Keratinocyte (primary cell): ENCODE measurements at regions not wholly inside any gene's neighbourhood (a gene's known extent, or its start where the extent isn't known, plus 50 kb on each side); places are given as distances from the start of the nearest gene placed in this dataset.

Experiments used
- DNase-seq: peaks from one replicate; pipeline ENCODE4 v3.0.0-alpha.2; 2011; ENCODE audit warnings: low read depth, missing footprints, low spot score
- FAIRE-seq: peaks from 2 replicates; lab custom pipeline; 2011; peaks lifted over from hg19 to GRCh38; lab: Jason Lieb, UNC
- H2AFZ ChIP-seq: 2 replicates; pipeline ENCODE4 v1.6.0; 2012; ENCODE audit warnings: low read length, control low read depth, inconsistent platforms; ENCODE audit not compliant: control insufficient read depth
- H3K27ac ChIP-seq: 2 replicates; pipeline ENCODE4 v1.5.1; 2011; ENCODE audit warnings: low read length; ENCODE audit not compliant: control insufficient read depth, insufficient read depth
- H3K27me3 ChIP-seq: 3 replicates; pipeline ENCODE4 v1.6.0; 2011; ENCODE audit warnings: low read length; ENCODE audit not compliant: control insufficient read depth, insufficient read depth; ENCODE audit errors: extremely low read depth
- H3K36me3 ChIP-seq, 2 experiments: 2 replicates in 1 of 2; 3 replicates in 1 of 2; pipeline ENCODE4 v1.5.1; 2011; ENCODE audit warnings: low read length in 2 of 2, mild to moderate bottlenecking in 1 of 2; ENCODE audit not compliant: control insufficient read depth in 2 of 2, insufficient read depth in 2 of 2; ENCODE audit errors: extremely low read depth in 1 of 2
- H3K4me1 ChIP-seq: 3 replicates; pipeline ENCODE4 v1.5.1; 2011; ENCODE audit warnings: low read length; ENCODE audit not compliant: control insufficient read depth, insufficient read depth; ENCODE audit errors: extremely low read depth
- H3K4me2 ChIP-seq: 3 replicates; pipeline ENCODE4 v1.6.0; 2011; ENCODE audit warnings: low read depth, low read length; ENCODE audit not compliant: control insufficient read depth, insufficient read depth; ENCODE audit errors: extremely low read depth
- H3K4me3 ChIP-seq, 3 experiments: fragments of 200-600 bp in 1 of 3; sonication (generic) in 1 of 3; 2 replicates in 2 of 3; 3 replicates in 1 of 3; pipeline ENCODE4 v1.5.1; 2011 to 2016; ENCODE audit warnings: low read length in 3 of 3, mild to moderate bottlenecking in 3 of 3, control low read depth in 2 of 3, inconsistent platforms in 1 of 3, low read depth in 1 of 3, mixed read lengths in 1 of 3, mixed run types in 1 of 3, moderate library complexity in 1 of 3; ENCODE audit not compliant: control insufficient read depth in 2 of 3, insufficient read depth in 2 of 3; ENCODE audit errors: extremely low read depth in 1 of 3
- H3K79me2 ChIP-seq: 2 replicates; pipeline ENCODE4 v1.6.0; 2012; ENCODE audit warnings: low read length; ENCODE audit not compliant: control insufficient read depth, insufficient read depth
- H3K9ac ChIP-seq: 3 replicates; pipeline ENCODE4 v1.6.0; 2011; ENCODE audit warnings: low read length; ENCODE audit not compliant: control insufficient read depth, insufficient read depth; ENCODE audit errors: extremely low read depth
- H3K9me1 ChIP-seq: 3 replicates; pipeline ENCODE4 v1.6.0; 2011; ENCODE audit warnings: low read length; ENCODE audit not compliant: control insufficient read depth, insufficient read depth; ENCODE audit errors: extremely low read depth
- H3K9me3 ChIP-seq: 2 replicates; pipeline ENCODE4 v1.5.1; 2012; ENCODE audit warnings: low read depth, low read length; ENCODE audit not compliant: control insufficient read depth
- H4K20me1 ChIP-seq: 3 replicates; pipeline ENCODE4 v1.6.0; 2011; ENCODE audit warnings: low read length; ENCODE audit not compliant: control insufficient read depth, insufficient read depth; ENCODE audit errors: extremely low read depth
- CTCF ChIP-seq, 3 experiments: IDR thresholded peaks in 1 of 3; conservative IDR thresholded peaks in 1 of 3; optimal IDR thresholded peaks in 1 of 3; 2 replicates in 2 of 3; 3 replicates in 1 of 3; pipeline versions ENCODE3 to v1.5.1; 2011; ENCODE audit warnings: low read length in 3 of 3, mild to moderate bottlenecking in 3 of 3, moderate library complexity in 2 of 3, control low read depth in 1 of 3, inconsistent platforms in 1 of 3; ENCODE audit not compliant: insufficient read depth in 2 of 3; ENCODE audit errors: extremely low read depth in 1 of 3
- EZH2 ChIP-seq: IDR thresholded peaks from one replicate; pipeline ENCODE4 v1.6.1; 2012; ENCODE audit warnings: inconsistent platforms, mild to moderate bottlenecking, low read length, moderate library complexity
- dilution Hi-C: fragments of 300-500 bp; cut with MboI; formaldehyde crosslinking; loops from one replicate; pipeline ENCODE4 v1.7.0; 2020; ENCODE audit warnings: low sequenced_read_pairs; ENCODE audit not compliant: extremely low pct_ligation_motif_present

GRCh38 chr10:29829776-29830175 is 195.0 kb upstream of the SVIL start:
- Histone ChIP-seq H3K9ac (no peak overlapping the region), H3K27ac (no peak overlapping the region), H2AFZ (no peak overlapping the region), H3K9me1 (no peaks in the 10 kb centered on the region), H4K20me1 (no peaks in the 10 kb centered on the region), H3K4me2 (no peak overlapping the region), H3K27me3 (no peaks in the 10 kb centered on the region), H3K9me3 (no peaks in the 10 kb centered on the region), H3K79me2 (no peaks in the 10 kb centered on the region), H3K36me3 (no peaks in the 10 kb centered on the region), H3K4me3 (no peak overlapping the region), H3K4me1 (peaks cover 20% of the 10 kb centered on the region)
- dilution Hi-C loops, result no loop called here
- DNase-seq (no peak), FAIRE-seq (no peak)
- TF ChIP-seq EZH2 (no peak), CTCF (optimal IDR thresholded peaks at IDR 0.05 in 1 of 3, IDR thresholded peaks at IDR 0.05 in 1 of 3, conservative IDR thresholded peaks at IDR 0.05 in 1 of 3; ENCODE audit: extremely low read depth in 1 of 3, insufficient read depth in 2 of 3, low read length in 3 of 3) (no peak)

GRCh38 chr10:29828956-29829355 is 194.2 kb upstream of the SVIL start:
- TF ChIP-seq EZH2 (no peak), CTCF (optimal IDR thresholded peaks at IDR 0.05 in 1 of 3, IDR thresholded peaks at IDR 0.05 in 1 of 3, conservative IDR thresholded peaks at IDR 0.05 in 1 of 3; ENCODE audit: extremely low read depth in 1 of 3, insufficient read depth in 2 of 3, low read length in 3 of 3) (no peak)
- H2AFZ ChIP-seq, result no peak overlapping the region
- H3K27me3 ChIP-seq, result no peaks in the 10 kb centered on the region
- H3K9me3 ChIP-seq, result no peaks in the 10 kb centered on the region
- H3K9me1 ChIP-seq, result no peaks in the 10 kb centered on the region
- no peak overlapping the region for H3K9ac ChIP-seq
- H3K27ac ChIP-seq, result no peak overlapping the region
- no peaks in the 10 kb centered on the region for H3K36me3 ChIP-seq
- dilution Hi-C loops, result no loop called here
- FAIRE-seq (no peak), DNase-seq (no peak)
- H4K20me1 ChIP-seq, result no peaks in the 10 kb centered on the region
- H3K79me2 ChIP-seq, result no peaks in the 10 kb centered on the region
- no peak overlapping the region for H3K4me3 ChIP-seq
- no peak overlapping the region for H3K4me2 ChIP-seq
- H3K4me1 ChIP-seq, result peaks cover 20% of the 10 kb centered on the region
